AG04450 (cell line): ENCODE measurements at regions not wholly inside any gene's neighbourhood (a gene's known extent, or its start where the extent isn't known, plus 50 kb on each side); places are given as distances from the start of the nearest gene placed in this dataset.

Experiments used
- CTCF ChIA-PET: fragments of 300-600, 350-600 bp; formaldehyde crosslinking; extraction: SDS; loops from one replicate; lab custom pipeline; 2022; ENCODE audit warnings: antibody characterized with exemption, inconsistent platforms; lab: Charles Lee
- POLR2A ChIA-PET: fragments of 350-600 bp; formaldehyde crosslinking; extraction: SDS; loops from one replicate; lab custom pipeline; 2021; ENCODE audit warnings: antibody characterized with exemption, inconsistent platforms; lab: Yijun Ruan, JAX
- DNase-seq: peaks from one replicate; pipeline ENCODE4 v3.0.0-alpha.2; 2011; ENCODE audit warnings: low read depth, low spot score
- H3K27ac ChIP-seq: one replicate; pipeline ENCODE4 v1.5.1; 2012; ENCODE audit warnings: low read depth, low read length, control low read depth
- H3K27me3 ChIP-seq: one replicate; pipeline ENCODE4 v1.6.0; 2012; ENCODE audit warnings: low read length; ENCODE audit not compliant: control insufficient read depth, insufficient read depth
- H3K4me3 ChIP-seq: 2 replicates; pipeline ENCODE4 v1.5.1; 2011; ENCODE audit warnings: mild to moderate bottlenecking, low read depth, low read length, control low read depth
- H3K9me3 ChIP-seq: 2 replicates; pipeline ENCODE4 v1.5.1; 2012; ENCODE audit warnings: low read length; ENCODE audit not compliant: control insufficient read depth, insufficient read depth
- CTCF ChIP-seq: IDR thresholded peaks from 2 replicates; pipeline ENCODE4 v1.5.1; 2011; ENCODE audit warnings: low read depth, low read length, control low read depth, inconsistent platforms

GRCh38 chr14:95382747-95383146 lies 63.0 kb upstream of the CLMN start:
- DNase-seq, result no peak
- POLR2A ChIA-PET, result no interaction called here
- no peak overlapping the region for H3K4me3 ChIP-seq
- no peak for TF ChIP-seq CTCF
- no peaks in the 10 kb centered on the region for H3K9me3 ChIP-seq
- H3K27me3 ChIP-seq, result no peaks in the 10 kb centered on the region
- CTCF ChIA-PET, result no interaction called here
- no peak overlapping the region for H3K27ac ChIP-seq

GRCh38 chr14:95381726-95382125 lies 62.0 kb upstream of the CLMN start:
- H3K4me3 ChIP-seq, result no peak overlapping the region
- no peak for DNase-seq
- H3K9me3 ChIP-seq, result no peaks in the 10 kb centered on the region
- H3K27ac ChIP-seq, result no peak overlapping the region
- no peaks in the 10 kb centered on the region for H3K27me3 ChIP-seq
- ChIA-PET CTCF (no interaction called here), POLR2A (no interaction called here)
- no peak for TF ChIP-seq CTCF

- TF ChIP-seq CTCF, result no peak
- ChIA-PET CTCF (no interaction called here), POLR2A (interaction anchor here (0.6 kb wide), 1 partner anchor 467 kb away, joined by 5 read pairs; no protein-coding TSS in a partner anchor)
- no peak for DNase-seq
- Histone ChIP-seq H3K27me3 (no peaks in the 10 kb centered on the region), H3K4me3 (no peak overlapping the region), H3K27ac (no peak overlapping the region), H3K9me3 (no peaks in the 10 kb centered on the region)
These were observed 60.8 kb upstream of the CLMN start for GRCh38 chr14:95380350-95381042.

GRCh38 chr14:95379634-95380033 lies 59.9 kb upstream of the CLMN start:
- CTCF ChIA-PET, result interaction anchor here (1.4 kb wide), 1 partner anchor 10 kb away, joined by 4 read pairs; no protein-coding TSS in a partner anchor
- no peak for TF ChIP-seq CTCF
- no peak for DNase-seq

GRCh38 chr14:95375539-95376109 lies 55.9 kb upstream of the CLMN start:
- H3K27ac ChIP-seq, result no peak overlapping the region
- no peak overlapping the region for H3K4me3 ChIP-seq
- POLR2A ChIA-PET, result no interaction called here
- no peak for TF ChIP-seq CTCF
- no peaks in the 10 kb centered on the region for H3K27me3 ChIP-seq
- CTCF ChIA-PET, result no interaction called here
- no peaks in the 10 kb centered on the region for H3K9me3 ChIP-seq
- DNase-seq, result no peak

More at GRCh38 chr14:95379634-95380033, 59.9 kb upstream of the CLMN start:
- Histone ChIP-seq H3K27me3 (no peaks in the 10 kb centered on the region), H3K9me3 (no peaks in the 10 kb centered on the region), H3K4me3 (no peak overlapping the region), H3K27ac (no peak overlapping the region)
- POLR2A ChIA-PET, result no interaction called here
